Activated CD4-positive, alpha-beta T cell treated with anti-CD3 and anti-CD28 coated beads, Interleukin-2, amount 10 ng/mL, durations not matched to agents 24 days and 14 days (primary cell): ENCODE measurements at regions not wholly inside any gene's neighbourhood (a gene's known extent, or its start where the extent isn't known, plus 50 kb on each side); places are given as distances from the start of the nearest gene placed in this dataset.

Experiments used
- DNase-seq: peaks from one replicate; pipeline ENCODE4 v3.0.0; 2022
- H3K27ac Mint-ChIP-seq: one replicate; pipeline ENCODE4 v1.8.0; 2022; ENCODE audit warnings: mild to moderate bottlenecking, mixed read lengths
- H3K27me3 Mint-ChIP-seq: one replicate; pipeline ENCODE4 v1.8.0; 2022; ENCODE audit warnings: mixed read lengths
- H3K36me3 Mint-ChIP-seq: one replicate; pipeline ENCODE4 v1.8.0; 2022; ENCODE audit warnings: low read depth, mild to moderate bottlenecking, mixed read lengths
- H3K4me1 Mint-ChIP-seq: one replicate; pipeline ENCODE4 v1.8.0; 2021; ENCODE audit warnings: mixed read lengths
- H3K4me3 Mint-ChIP-seq: one replicate; pipeline ENCODE4 v1.8.0; 2022; ENCODE audit warnings: mild to moderate bottlenecking, moderate library complexity, mixed read lengths
- H3K9me3 Mint-ChIP-seq: one replicate; pipeline ENCODE4 v1.8.0; 2021; ENCODE audit warnings: mixed read lengths
- intact Hi-C: fragments of 100-400 bp; cut with micrococcal nuclease; formaldehyde crosslinking; loops from one replicate; pipeline ENCODE4 v1.15.1; 2023

DNA sequence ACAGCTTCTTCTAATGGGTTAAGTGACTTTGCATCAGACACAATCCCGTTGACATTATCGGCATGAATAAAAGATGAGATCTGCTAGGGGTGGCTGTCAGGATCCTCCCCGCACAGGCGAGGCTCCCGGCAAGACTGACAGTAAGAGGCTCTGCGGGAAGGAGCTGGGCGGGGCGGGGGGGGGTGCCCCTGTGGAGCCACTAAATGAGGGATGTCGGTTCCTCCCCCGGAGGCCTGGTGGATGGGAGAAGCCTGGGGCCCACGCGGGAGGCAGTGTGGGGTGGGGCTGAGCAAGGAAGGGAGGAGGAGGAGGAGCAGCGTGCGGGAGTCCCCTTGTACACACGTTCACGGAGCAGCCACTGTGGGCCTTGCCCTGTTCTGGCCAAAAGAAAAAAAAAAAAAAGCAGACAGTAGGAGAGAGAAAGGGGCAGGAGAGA, 190.9 kb upstream of the GSE1 start:
- H3K4me3 Mint-ChIP-seq: no peak overlapping the region
- no peak overlapping the region for H3K27ac Mint-ChIP-seq
- H3K36me3 Mint-ChIP-seq: no peaks in the 10 kb centered on the region
- intact Hi-C loops: no loop called here
- DNase-seq: no peak
- H3K9me3 Mint-ChIP-seq: no peaks in the 10 kb centered on the region
- peaks cover 7% of the 10 kb centered on the region for H3K27me3 Mint-ChIP-seq
- H3K4me1 Mint-ChIP-seq: peaks cover 2% of the 10 kb centered on the region

DNA sequence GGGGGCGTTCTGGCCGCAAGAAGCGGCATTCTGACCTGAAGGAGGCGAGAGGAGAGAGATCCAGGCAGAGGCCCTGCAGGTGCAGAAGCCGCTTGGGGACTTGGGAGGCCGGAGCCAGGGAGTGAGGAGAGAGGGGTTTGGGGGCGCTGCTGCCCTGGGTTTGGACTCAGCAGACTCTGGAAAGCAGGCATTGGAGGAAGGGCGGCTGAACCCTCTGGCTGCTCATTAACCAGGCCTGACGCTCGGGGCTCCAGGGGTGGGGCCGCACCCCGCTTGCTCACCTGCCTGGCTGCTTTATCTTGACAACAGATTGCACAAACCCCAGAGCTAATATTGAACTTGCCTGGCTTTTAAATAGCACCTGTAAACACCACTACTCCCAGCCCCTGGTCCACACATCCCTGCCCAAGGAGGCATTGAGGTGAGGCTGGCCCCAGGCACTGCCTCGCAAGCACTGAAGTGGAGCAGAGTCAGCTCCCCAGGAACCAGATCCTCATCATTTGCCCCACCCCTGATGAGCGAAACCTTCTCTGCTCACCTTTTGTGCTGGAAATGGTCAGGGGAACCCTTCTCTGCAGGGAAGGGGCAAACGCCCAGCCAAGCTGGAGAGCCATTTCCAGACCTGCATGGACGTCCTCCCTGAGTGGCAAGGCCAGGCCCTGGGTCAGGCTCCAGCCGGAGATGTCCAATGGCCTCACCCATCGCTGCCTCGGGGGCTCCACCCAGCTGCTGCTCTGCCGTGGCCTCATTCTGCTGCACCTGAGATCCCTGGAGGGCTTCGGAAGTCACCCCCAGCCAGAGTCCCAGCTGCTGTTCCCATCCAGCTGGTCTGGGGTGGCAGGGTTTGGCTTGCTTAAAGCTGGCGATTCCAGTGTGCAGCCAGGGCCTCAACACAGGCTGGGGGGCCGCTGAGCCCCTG, 190.2 kb upstream of the GSE1 start:
- no peak for DNase-seq

DNA sequence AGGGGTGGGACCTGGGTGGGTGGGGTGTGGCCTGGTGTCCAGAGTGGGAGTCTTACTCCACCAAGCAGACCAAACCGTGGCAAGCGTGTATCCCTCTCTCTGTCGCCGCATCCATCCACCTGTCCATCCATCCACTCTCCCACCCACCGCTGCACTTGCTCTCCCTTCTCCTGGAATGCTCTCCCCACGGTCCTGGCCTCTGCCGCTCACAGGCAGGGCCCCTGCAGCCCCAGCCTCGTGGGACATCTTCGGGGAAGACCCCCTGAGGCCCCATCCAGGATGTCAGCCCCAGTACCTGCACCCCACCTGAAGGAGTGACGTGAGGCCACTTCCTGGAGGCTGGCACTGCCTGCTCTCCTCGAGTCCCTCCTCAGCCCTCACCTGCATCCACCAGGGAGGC, 189.5 kb upstream of the GSE1 start:
- no peak for DNase-seq
- Mint-ChIP-seq H3K27ac (no peak overlapping the region), H3K9me3 (no peaks in the 10 kb centered on the region), H3K4me1 (peaks cover 2% of the 10 kb centered on the region), H3K4me3 (no peak overlapping the region), H3K27me3 (peaks cover 7% of the 10 kb centered on the region), H3K36me3 (no peaks in the 10 kb centered on the region)
- intact Hi-C loops: no loop called here

More for the DNA sequence above, 190.2 kb upstream of the GSE1 start:
- H3K4me1 Mint-ChIP-seq: peaks cover 2% of the 10 kb centered on the region
- intact Hi-C loops: no loop called here
- no peak overlapping the region for H3K27ac Mint-ChIP-seq
- peaks cover 7% of the 10 kb centered on the region for H3K27me3 Mint-ChIP-seq
- no peak overlapping the region for H3K4me3 Mint-ChIP-seq
- H3K9me3 Mint-ChIP-seq: no peaks in the 10 kb centered on the region
- H3K36me3 Mint-ChIP-seq: no peaks in the 10 kb centered on the region

DNA sequence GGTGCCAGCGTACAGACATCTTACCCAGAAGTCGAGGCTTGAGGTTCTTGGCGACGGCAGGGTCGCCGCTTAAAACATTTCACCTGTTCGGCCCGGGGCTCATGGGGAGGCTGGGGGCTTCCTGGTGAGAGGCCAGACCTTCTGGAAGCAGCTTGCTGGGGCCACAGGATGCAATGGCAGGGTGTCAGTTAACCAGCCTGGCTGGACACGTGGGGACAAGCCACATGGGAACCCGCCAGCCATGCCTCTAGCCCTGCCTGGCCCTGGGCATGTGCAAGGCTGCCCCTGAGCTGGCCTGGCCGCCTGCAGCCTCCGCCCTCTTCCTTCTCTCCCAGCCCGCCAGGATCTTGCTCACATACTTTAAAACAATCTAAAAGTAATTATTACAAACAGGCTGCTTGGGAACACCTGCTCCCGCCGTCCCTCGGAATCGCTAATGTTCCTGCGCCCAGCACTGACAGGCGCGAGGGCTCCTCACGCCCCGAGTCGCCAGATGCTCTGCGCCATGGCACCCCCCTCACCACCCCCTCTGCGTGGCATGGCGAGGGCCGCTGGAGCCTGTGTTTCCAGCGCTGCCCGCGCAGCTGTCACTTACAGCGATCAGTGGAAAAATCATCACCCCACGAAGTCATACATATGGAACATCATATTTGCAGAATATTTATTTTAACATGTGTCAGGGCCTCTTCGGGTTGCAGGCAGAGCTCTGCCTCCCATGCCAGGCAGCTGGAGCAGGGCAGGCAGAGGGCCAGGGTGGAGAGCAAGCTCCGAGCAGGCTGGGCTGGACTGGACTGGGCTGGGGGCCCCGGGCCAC, 188.7 kb upstream of the GSE1 start:
- Mint-ChIP-seq H3K27me3 (peaks cover 7% of the 10 kb centered on the region), H3K4me1 (peaks cover 2% of the 10 kb centered on the region), H3K27ac (no peak overlapping the region), H3K9me3 (no peaks in the 10 kb centered on the region), H3K4me3 (no peak overlapping the region), H3K36me3 (no peaks in the 10 kb centered on the region)
- intact Hi-C loops: loop anchor here (5.0 kb wide), 1 partner anchor 122 kb away; no protein-coding TSS in a partner anchor
- no peak for DNase-seq

DNA sequence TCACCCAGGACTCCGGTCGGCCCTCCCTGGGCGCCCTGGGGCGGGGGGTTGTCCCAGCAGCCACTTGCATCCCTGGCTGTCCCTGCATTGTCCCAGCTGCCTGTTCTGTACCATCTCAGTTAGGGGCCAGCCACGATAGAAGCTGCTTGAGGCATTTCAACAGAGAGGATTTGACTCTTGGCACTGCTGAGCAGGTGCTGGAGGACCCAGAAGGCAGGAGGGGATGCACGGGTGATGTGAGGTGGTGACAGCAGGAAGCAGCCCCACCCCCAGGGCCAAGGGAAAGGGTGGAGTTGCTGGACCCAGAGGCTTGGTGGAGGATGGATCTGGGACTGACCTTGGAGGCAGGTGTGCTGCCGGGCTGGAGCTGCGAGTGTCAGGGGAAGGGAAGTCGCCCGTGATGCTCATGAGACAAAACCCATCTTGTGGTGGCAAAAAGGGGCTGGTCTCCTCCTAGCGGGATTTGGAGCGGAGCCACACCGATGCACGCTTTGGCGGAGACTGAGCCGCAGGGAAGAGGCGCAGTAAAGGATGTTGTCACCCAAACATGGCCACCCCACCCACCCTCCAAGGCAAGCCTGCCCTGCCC, 188.0 kb upstream of the GSE1 start:
- no peak overlapping the region for H3K27ac Mint-ChIP-seq
- peaks cover 7% of the 10 kb centered on the region for H3K27me3 Mint-ChIP-seq
- no peaks in the 10 kb centered on the region for H3K36me3 Mint-ChIP-seq
- DNase-seq: no peak
- H3K4me1 Mint-ChIP-seq: peaks cover 2% of the 10 kb centered on the region
- intact Hi-C loops: loop anchor here (5.0 kb wide), 1 partner anchor 123 kb away; no protein-coding TSS in a partner anchor
- H3K9me3 Mint-ChIP-seq: no peaks in the 10 kb centered on the region
- H3K4me3 Mint-ChIP-seq: no peak overlapping the region

DNA sequence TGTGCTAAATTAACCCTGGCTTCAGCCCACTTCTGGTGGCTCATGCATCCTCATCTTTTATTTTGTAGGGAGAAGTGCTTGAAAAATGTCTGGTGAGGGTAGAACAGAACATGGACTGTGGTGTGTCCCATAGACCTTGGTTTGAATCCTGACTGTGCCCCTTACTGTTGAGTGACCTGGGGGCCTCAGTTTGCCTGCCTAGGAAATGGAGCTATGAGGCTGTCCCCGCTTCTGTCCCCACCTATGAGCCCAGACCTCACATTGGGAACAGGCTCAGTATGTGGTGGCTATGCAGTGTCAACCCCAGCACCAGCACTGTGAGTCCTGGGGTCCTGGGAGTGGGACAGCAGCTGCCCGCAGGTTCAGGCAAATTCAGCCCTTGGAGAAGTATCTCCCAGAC, 186.3 kb upstream of the GSE1 start:
- H3K27ac Mint-ChIP-seq: no peak overlapping the region
- no peaks in the 10 kb centered on the region for H3K9me3 Mint-ChIP-seq
- no peak for DNase-seq
- no peaks in the 10 kb centered on the region for H3K36me3 Mint-ChIP-seq
- H3K27me3 Mint-ChIP-seq: peaks cover 7% of the 10 kb centered on the region
- no peaks in the 10 kb centered on the region for H3K4me1 Mint-ChIP-seq
- intact Hi-C loops: loop anchor here (5.0 kb wide), 1 partner anchor 125 kb away; no protein-coding TSS in a partner anchor
- H3K4me3 Mint-ChIP-seq: no peak overlapping the region

DNA sequence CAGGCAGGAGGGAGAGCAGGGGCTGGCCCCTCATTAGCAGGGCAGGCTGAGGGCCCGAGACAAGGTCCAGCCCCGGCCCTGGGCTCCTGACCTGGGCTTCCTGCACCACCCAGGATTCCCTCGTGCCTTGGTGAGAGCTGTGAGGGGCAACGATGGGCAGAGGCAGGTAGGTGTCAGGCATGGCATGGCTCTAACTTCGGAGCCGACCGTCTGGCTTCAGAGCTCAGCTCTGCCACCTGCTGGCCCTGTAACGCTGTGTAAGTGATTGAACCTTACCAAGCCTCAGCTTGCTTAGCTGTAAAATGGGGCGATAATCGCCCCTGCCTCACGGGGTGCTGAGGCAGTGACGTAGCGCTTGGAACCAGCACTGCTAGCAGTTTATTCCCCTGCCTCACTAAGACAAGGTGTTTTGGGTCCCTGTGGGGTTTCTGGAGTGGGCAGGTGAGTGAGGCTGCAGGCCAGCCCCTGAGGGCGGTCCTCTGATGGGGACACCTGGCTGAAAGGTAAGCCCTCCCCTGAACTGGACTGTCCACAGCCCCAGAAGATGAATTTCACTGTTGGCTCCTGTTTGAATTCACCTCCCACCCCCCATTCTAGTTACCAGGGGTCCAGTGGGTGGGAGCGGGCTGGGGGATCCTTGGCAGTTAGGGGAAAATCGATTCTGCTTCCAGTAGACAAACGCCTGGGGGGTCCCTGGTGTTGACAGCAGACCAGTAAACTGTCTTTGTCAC, 184.8 kb upstream of the GSE1 start:
- H3K36me3 Mint-ChIP-seq: no peaks in the 10 kb centered on the region
- peak; percentile 84 for DNase-seq
- peaks cover 7% of the 10 kb centered on the region for H3K27me3 Mint-ChIP-seq
- H3K27ac Mint-ChIP-seq: no peak overlapping the region
- no peaks in the 10 kb centered on the region for H3K9me3 Mint-ChIP-seq
- H3K4me1 Mint-ChIP-seq: no peaks in the 10 kb centered on the region
- H3K4me3 Mint-ChIP-seq: no peak overlapping the region
- intact Hi-C loops: loop anchor here (5.0 kb wide), 1 partner anchor 126 kb away; no protein-coding TSS in a partner anchor

DNA sequence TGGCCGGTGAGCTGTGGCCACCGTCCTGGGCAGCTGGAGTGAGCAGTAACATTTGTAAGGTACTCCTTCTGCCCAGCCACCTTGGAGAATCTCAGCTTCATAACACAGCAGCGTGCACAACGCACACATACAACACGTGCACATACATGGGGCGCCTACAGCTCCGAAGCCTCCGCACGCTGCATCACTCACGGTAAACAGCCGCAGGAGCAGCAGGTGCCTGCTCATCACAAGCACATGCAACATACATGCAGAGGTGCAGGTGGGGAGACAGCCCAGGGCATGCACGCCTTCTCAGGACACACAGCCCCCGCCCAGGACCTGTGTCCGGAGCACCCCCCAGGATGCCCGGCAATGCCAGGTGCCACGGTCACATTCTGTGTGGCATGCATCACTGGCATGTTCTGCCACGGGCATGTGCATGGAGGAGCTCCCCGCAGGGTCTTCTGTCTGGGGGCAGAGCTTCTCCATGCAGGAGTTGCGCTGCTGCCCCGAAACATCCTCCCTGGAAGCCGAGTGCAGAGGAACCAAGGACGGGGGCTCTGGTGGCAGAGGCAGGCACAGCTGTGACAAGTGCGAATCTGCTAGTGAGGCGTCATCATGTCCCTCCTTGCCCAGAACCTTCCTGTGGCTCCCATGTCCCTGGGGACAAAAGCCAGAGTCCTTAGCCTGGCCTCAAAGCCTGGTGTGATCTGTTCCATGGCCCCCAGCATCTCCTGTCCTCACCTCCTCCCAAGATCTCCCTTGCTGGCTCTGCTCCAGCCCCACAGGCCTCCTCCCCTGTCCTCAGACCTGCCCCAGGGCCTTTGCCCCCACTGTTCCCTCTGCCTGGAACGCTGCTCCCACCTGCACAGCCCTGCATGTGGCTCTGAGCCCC, 184.0 kb upstream of the GSE1 start:
- no peak overlapping the region for H3K27ac Mint-ChIP-seq
- no peak for DNase-seq
- H3K9me3 Mint-ChIP-seq: no peaks in the 10 kb centered on the region
- intact Hi-C loops: loop anchor here (5.0 kb wide), 1 partner anchor 127 kb away; no protein-coding TSS in a partner anchor
- no peaks in the 10 kb centered on the region for H3K36me3 Mint-ChIP-seq
- H3K4me3 Mint-ChIP-seq: no peak overlapping the region
- H3K4me1 Mint-ChIP-seq: no peaks in the 10 kb centered on the region
- H3K27me3 Mint-ChIP-seq: peaks cover 4% of the 10 kb centered on the region

DNA sequence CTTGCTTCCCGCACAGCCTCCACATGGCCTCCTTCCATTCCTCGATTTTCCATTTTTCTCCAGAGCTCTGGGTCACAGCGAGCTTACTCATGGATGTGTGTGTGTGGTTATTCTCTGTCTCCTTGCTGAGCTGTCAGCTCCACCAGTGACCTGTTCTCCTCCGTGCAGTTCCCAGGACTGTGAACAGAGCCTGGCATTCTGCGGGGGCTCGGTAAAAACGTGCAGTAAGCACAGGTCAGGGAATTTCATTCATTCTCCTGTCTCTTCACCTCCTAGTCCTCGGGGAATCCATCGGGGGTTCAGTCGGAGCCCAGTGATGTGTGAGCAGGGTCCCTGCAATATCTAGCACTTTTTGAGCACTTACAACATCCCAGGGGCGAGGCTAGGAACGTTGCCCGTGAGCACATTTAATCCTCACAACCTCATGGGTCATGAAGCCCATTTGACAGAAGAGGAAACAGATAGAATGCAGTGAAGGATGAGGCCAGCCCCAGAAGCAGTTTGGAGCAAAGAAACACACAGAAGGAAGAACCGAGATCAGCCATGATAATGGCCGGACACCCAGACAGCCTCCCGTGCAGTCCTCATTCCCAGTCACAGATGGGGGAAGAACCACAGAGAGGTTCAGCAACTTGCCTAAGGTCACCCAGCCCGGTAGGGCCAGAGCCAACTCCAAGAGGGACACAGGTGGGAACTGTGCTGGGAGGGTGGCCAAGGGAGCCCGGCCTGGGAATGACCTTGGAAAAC, 183.2 kb upstream of the GSE1 start:
- no peak overlapping the region for H3K27ac Mint-ChIP-seq
- DNase-seq: no peak
- peaks cover 4% of the 10 kb centered on the region for H3K27me3 Mint-ChIP-seq
- no peaks in the 10 kb centered on the region for H3K9me3 Mint-ChIP-seq
- H3K4me1 Mint-ChIP-seq: no peaks in the 10 kb centered on the region
- intact Hi-C loops: loop anchor here (5.0 kb wide), 1 partner anchor 128 kb away; no protein-coding TSS in a partner anchor
- no peak overlapping the region for H3K4me3 Mint-ChIP-seq
- H3K36me3 Mint-ChIP-seq: no peaks in the 10 kb centered on the region

DNA sequence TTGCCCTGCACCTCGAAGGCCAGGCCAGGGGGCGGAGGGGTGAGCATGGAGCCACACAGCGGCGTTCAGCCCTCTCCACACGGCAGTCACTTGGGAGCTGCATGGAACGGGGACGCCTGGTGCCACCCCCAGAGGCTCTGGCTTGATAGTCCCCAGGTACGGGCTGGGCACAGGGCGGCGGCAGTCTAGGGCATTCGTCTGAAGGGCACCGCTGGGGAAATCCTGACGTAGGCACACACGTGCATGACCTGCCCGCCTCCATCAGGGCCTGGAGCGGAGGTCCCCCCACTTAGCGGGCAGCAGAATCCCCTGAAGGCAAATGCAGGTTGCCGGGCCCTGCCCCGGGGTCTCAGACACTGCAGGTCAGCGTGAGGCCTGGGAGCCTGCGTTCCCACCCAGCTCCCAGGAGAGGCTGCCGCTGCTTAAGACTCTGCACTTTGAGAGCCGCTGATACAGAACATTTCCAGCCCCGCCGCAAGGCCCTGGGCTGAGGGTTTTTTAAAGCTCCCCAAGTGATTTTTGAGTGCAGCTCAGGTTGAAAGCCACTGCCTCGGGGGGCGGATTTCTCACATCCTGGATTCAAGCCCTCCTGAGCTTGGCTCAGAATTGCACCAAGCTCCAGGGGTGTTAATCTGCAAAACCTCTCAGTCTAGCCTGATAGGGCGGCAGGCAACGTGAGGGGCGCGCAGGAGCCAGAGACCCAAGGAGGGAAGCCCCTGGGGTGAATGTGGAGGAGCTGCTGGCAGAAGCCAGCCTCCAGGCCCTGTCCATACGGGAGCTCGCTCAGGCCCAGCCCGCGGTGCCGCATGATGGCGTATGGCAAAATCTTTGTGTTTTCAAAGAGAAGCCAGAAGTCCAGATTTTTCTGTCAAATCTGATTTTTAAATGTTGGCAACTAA, 182.3 kb upstream of the GSE1 start:
- Mint-ChIP-seq H3K9me3 (no peaks in the 10 kb centered on the region), H3K4me3 (no peak overlapping the region), H3K27ac (no peak overlapping the region), H3K27me3 (peaks cover 2% of the 10 kb centered on the region), H3K36me3 (no peaks in the 10 kb centered on the region), H3K4me1 (no peaks in the 10 kb centered on the region)
- intact Hi-C loops: no loop called here
- DNase-seq: no peak

DNA sequence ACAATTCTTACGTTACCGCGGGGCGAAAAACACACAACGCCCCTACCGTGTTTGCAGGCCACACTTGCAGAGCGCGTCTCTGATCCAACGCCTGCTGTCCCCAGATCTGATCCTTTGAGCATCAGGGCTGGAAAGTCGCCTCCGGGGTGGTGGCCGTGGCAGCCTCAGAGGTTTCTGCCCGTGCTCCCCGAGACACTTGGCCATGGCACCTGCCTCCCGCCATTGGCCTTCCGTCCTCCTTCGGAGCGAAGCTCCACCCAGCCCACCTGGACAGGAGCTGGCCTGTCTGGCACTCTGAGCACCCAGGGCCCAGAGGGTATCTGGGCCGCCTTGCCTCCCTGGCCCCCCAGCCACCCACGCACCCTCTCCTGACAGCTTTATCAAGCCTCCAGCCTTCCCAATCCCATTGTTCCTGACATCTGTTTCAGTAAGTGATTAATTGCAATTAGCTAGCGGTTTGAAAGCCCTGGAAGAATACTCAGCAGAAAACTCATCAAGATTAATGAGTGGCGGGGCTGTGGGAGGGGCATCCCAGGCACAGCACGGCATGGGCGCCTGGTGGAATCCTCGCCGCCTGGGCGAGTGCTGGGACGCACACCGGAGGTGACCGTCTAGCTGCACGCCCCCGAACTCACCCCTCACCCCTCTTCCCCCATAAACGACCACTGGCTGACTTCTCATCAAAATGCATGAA, 181.5 kb upstream of the GSE1 start:
- Mint-ChIP-seq H3K27me3 (no peaks in the 10 kb centered on the region), H3K36me3 (no peaks in the 10 kb centered on the region), H3K4me3 (no peak overlapping the region), H3K27ac (no peak overlapping the region), H3K4me1 (no peaks in the 10 kb centered on the region), H3K9me3 (no peaks in the 10 kb centered on the region)
- intact Hi-C loops: no loop called here
- no peak for DNase-seq
